Astrocyte (in vitro differentiated cells and primary cell): ENCODE measurements at regions not wholly inside any gene's neighbourhood (a gene's known extent, or its start where the extent isn't known, plus 50 kb on each side); places are given as distances from the start of the nearest gene placed in this dataset.

Experiments
- DNase-seq: peaks from one replicate; pipeline ENCODE4 v3.0.0-alpha.2; 2010; ENCODE audit warnings: low read depth
- FAIRE-seq: peaks from 2 replicates; lab custom pipeline; 2011; peaks lifted over from hg19 to GRCh38; lab: Jason Lieb, UNC
- H2AFZ ChIP-seq: 2 replicates; pipeline ENCODE4 v1.6.0; 2012; ENCODE audit warnings: low read depth, low read length, inconsistent platforms
- H3K27ac ChIP-seq: 2 replicates; pipeline ENCODE4 v1.5.1; 2011; ENCODE audit warnings: low read depth, low read length, inconsistent platforms
- H3K27me3 ChIP-seq: 2 replicates; pipeline ENCODE4 v1.6.0; 2011; ENCODE audit warnings: low read length, inconsistent platforms; ENCODE audit not compliant: insufficient read depth
- H3K36me3 ChIP-seq: 2 replicates; pipeline ENCODE4 v1.5.1; 2011; ENCODE audit warnings: low read length, inconsistent platforms; ENCODE audit not compliant: insufficient read depth
- H3K4me1 ChIP-seq: 2 replicates; pipeline ENCODE4 v1.5.1; 2011; ENCODE audit warnings: low read length, inconsistent platforms; ENCODE audit not compliant: insufficient read depth
- H3K4me2 ChIP-seq: 2 replicates; pipeline ENCODE4 v1.6.0; 2012; ENCODE audit warnings: low read length, inconsistent platforms
- H3K4me3 ChIP-seq: 2 replicates; pipeline ENCODE4 v1.5.1; 2011; ENCODE audit warnings: low read depth, mild to moderate bottlenecking, low read length, inconsistent platforms; ENCODE audit not compliant: insufficient read depth
- H3K79me2 ChIP-seq: 2 replicates; pipeline ENCODE4 v1.6.0; 2012; ENCODE audit warnings: mild to moderate bottlenecking, low read length, inconsistent platforms; ENCODE audit not compliant: insufficient read depth
- H3K9ac ChIP-seq: 2 replicates; pipeline ENCODE4 v1.6.0; 2012; ENCODE audit warnings: mild to moderate bottlenecking, low read length, inconsistent platforms
- H3K9me3 ChIP-seq: 2 replicates; pipeline ENCODE4 v1.5.1; 2012; ENCODE audit warnings: low read depth, mild to moderate bottlenecking, low read length, inconsistent platforms; ENCODE audit not compliant: insufficient read depth
- H4K20me1 ChIP-seq: 2 replicates; pipeline ENCODE4 v1.6.0; 2012; ENCODE audit warnings: low read length, inconsistent platforms; ENCODE audit not compliant: insufficient read depth
- H3K27ac Mint-ChIP-seq: one replicate; pipeline ENCODE4 v1.8.0; 2021; ENCODE audit warnings: mild to moderate bottlenecking, mixed read lengths; ENCODE audit not compliant: unreplicated experiment
- H3K27me3 Mint-ChIP-seq: one replicate; pipeline ENCODE4 v1.8.0; 2021; ENCODE audit warnings: low read depth, mixed read lengths; ENCODE audit not compliant: unreplicated experiment
- H3K36me3 Mint-ChIP-seq: one replicate; pipeline ENCODE4 v1.8.0; 2021; ENCODE audit warnings: low read depth, mixed read lengths; ENCODE audit not compliant: unreplicated experiment
- H3K4me1 Mint-ChIP-seq: one replicate; pipeline ENCODE4 v1.8.0; 2021; ENCODE audit warnings: low read depth, mixed read lengths; ENCODE audit not compliant: unreplicated experiment
- H3K4me3 Mint-ChIP-seq: one replicate; pipeline ENCODE4 v1.8.0; 2021; ENCODE audit warnings: mild to moderate bottlenecking, moderate library complexity, mixed read lengths; ENCODE audit not compliant: unreplicated experiment
- H3K9me3 Mint-ChIP-seq: one replicate; pipeline ENCODE4 v1.8.0; 2021; ENCODE audit warnings: mild to moderate bottlenecking, mixed read lengths; ENCODE audit not compliant: unreplicated experiment
- CTCF ChIP-seq: IDR thresholded peaks from 2 replicates; pipeline ENCODE4 v1.5.1; 2011; ENCODE audit warnings: low read depth, mild to moderate bottlenecking, inconsistent platforms, low read length, moderate library complexity; ENCODE audit not compliant: insufficient read depth
- EZH2 ChIP-seq: IDR thresholded peaks from 2 replicates; pipeline ENCODE4 v1.6.1; 2012; ENCODE audit warnings: mild to moderate bottlenecking, low read length, inconsistent platforms; ENCODE audit not compliant: insufficient read depth

GRCh38 chr5:51172903-51173626, 210.2 kb upstream of the ISL1 start:
- H3K27ac Mint-ChIP-seq, result no peak overlapping the region
- Histone ChIP-seq H4K20me1 (no peaks in the 10 kb centered on the region), H3K27me3 (no peaks in the 10 kb centered on the region), H3K9ac (no peak overlapping the region), H3K4me3 (no peak overlapping the region), H3K27ac (no peak overlapping the region), H3K4me2 (no peak overlapping the region), H3K79me2 (no peaks in the 10 kb centered on the region), H3K9me3 (peaks cover 2% of the 10 kb centered on the region), H2AFZ (no peak overlapping the region), H3K4me1 (no peaks in the 10 kb centered on the region), H3K36me3 (no peaks in the 10 kb centered on the region)
- FAIRE-seq (no peak), DNase-seq (no peak)
- H3K27me3 Mint-ChIP-seq, result no peaks in the 10 kb centered on the region
- TF ChIP-seq CTCF (no peak), EZH2 (no peak)
- no peaks in the 10 kb centered on the region for H3K9me3 Mint-ChIP-seq
- no peaks in the 10 kb centered on the region for H3K4me1 Mint-ChIP-seq
- H3K4me3 Mint-ChIP-seq, result no peak overlapping the region
- no peaks in the 10 kb centered on the region for H3K36me3 Mint-ChIP-seq

- Histone ChIP-seq H3K4me3 (no peak overlapping the region), H3K79me2 (no peaks in the 10 kb centered on the region), H3K9me3 (no peaks in the 10 kb centered on the region), H3K36me3 (no peaks in the 10 kb centered on the region), H3K27me3 (no peaks in the 10 kb centered on the region), H3K9ac (no peak overlapping the region), H2AFZ (no peak overlapping the region), H3K4me2 (no peak overlapping the region), H3K27ac (no peak overlapping the region), H3K4me1 (no peaks in the 10 kb centered on the region), H4K20me1 (no peaks in the 10 kb centered on the region)
- peaks cover 4% of the 10 kb centered on the region for H3K4me1 Mint-ChIP-seq
- H3K27ac Mint-ChIP-seq, result no peak overlapping the region
- no peaks in the 10 kb centered on the region for H3K9me3 Mint-ChIP-seq
- DNase-seq (no peak), FAIRE-seq (no peak)
- no peaks in the 10 kb centered on the region for H3K36me3 Mint-ChIP-seq
- no peaks in the 10 kb centered on the region for H3K27me3 Mint-ChIP-seq
- no peak overlapping the region for H3K4me3 Mint-ChIP-seq
- TF ChIP-seq CTCF (no peak), EZH2 (no peak)
These were observed 201.9 kb upstream of the ISL1 start for GRCh38 chr5:51181208-51181894.

GRCh38 chr5:51185850-51186329, 197.4 kb upstream of the ISL1 start:
- Histone ChIP-seq H3K4me3 (no peak overlapping the region), H3K79me2 (no peaks in the 10 kb centered on the region), H3K36me3 (no peaks in the 10 kb centered on the region), H3K9me3 (no peaks in the 10 kb centered on the region), H3K4me2 (no peak overlapping the region), H3K27ac (no peak overlapping the region), H2AFZ (no peak overlapping the region), H3K27me3 (no peaks in the 10 kb centered on the region), H4K20me1 (no peaks in the 10 kb centered on the region), H3K4me1 (no peaks in the 10 kb centered on the region), H3K9ac (no peak overlapping the region)
- TF ChIP-seq CTCF, result no peak
- no peak for TF ChIP-seq EZH2
- DNase-seq (no peak), FAIRE-seq (no peak)
- H3K9me3 Mint-ChIP-seq, result no peaks in the 10 kb centered on the region
- peaks cover 4% of the 10 kb centered on the region for H3K4me1 Mint-ChIP-seq
- H3K27ac Mint-ChIP-seq, result no peak overlapping the region
- H3K27me3 Mint-ChIP-seq, result no peaks in the 10 kb centered on the region
- H3K4me3 Mint-ChIP-seq, result no peak overlapping the region
- H3K36me3 Mint-ChIP-seq, result no peaks in the 10 kb centered on the region
